ENCODE measurements at regions not wholly inside any gene's neighbourhood (a gene's known extent, or its start where the extent isn't known, plus 50 kb on each side); places are given as distances from the start of the nearest gene placed in this dataset.

DNA sequence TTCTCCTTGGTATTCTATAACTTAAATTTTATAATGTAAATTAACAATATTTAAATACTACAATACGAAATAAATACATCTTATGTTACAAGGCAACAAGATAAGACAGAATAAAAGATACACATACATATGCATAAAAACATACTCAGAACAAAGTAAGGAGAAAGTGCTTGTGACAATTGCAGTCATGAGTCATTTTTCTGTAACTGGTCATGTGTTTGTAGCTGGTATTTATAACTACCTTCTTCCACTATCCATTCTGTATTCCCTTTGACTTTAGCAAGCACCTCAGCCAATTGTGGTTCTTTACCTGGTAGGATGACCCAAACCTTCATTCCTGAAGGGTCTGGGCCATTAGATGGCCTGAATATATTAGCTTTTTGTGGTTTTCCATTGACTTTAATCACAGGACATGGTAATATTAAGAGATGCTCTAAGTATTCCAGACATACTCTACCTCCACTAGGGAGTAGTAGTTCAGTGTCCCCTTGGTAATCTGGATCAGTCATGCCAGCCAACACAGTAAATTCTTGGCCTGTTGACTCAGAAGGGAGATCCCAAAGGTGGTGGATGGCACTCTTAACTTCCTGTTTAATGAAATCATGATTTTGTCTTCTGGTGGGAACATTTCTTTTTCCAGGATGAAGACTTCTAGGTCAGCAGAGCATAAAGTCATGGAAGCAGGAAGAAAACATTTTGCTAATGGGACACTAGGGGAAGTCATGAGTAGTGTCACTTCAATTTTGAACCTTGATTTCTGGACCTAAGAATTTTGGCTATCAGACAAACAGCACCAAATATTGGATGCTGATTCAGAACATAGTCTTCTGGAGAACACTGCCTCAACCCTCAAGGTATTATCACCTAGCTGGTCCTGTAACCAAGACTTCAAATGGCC lies 733.7 kb upstream of the IGFBP3 start:
- intact Hi-C loops (cut with DNase I), result no loop called here
- H3K4me1 ChIP-seq, result no peaks in the 10 kb centered on the region
- H3K9me3 ChIP-seq, result no peaks in the 10 kb centered on the region
- H3K4me3 ChIP-seq (replicated peaks in 1 of 3), result no peak overlapping the region
- DNase-seq, result no peak
- no peaks in the 10 kb centered on the region for H3K27me3 ChIP-seq
- TF ChIP-seq POLR2A (IDR thresholded peaks at IDR 0.05), result no peak
- TF ChIP-seq, protein P1, sequence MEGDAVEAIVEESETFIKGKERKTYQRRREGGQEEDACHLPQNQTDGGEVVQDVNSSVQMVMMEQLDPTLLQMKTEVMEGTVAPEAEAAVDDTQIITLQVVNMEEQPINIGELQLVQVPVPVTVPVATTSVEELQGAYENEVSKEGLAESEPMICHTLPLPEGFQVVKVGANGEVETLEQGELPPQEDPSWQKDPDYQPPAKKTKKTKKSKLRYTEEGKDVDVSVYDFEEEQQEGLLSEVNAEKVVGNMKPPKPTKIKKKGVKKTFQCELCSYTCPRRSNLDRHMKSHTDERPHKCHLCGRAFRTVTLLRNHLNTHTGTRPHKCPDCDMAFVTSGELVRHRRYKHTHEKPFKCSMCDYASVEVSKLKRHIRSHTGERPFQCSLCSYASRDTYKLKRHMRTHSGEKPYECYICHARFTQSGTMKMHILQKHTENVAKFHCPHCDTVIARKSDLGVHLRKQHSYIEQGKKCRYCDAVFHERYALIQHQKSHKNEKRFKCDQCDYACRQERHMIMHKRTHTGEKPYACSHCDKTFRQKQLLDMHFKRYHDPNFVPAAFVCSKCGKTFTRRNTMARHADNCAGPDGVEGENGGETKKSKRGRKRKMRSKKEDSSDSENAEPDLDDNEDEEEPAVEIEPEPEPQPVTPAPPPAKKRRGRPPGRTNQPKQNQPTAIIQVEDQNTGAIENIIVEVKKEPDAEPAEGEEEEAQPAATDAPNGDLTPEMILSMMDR (IDR thresholded peaks at IDR 0.05), result no peak
- H3K27ac ChIP-seq, result no peak overlapping the region
- no peaks in the 10 kb centered on the region for H3K36me3 ChIP-seq
- WGBS, 2 donors, result 88 to 92% methylated on average over 1 of the region's 1 CpG

DNA sequence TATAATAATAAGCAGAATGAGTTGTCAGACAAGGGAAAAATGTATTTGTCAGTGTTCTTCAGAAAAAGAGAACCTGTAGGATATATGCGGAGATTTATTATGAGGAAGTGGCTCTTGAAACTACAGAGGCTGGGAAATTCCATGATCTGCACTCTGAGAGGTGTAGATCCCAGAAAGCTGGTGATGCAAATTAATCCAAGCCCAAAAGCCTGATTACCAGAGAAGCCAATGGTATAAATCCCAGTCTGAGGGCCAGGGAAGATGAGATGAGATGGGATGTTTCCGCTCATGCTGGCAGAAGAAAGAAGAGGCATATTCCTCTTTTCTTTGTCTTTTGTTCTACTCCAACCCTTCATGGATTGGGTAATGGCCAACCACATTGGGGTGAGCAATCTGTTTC lies 732.8 kb upstream of the IGFBP3 start:
- H3K27me3 ChIP-seq, result no peaks in the 10 kb centered on the region
- no peaks in the 10 kb centered on the region for H3K4me1 ChIP-seq
- no peaks in the 10 kb centered on the region for H3K9me3 ChIP-seq
- intact Hi-C loops (cut with DNase I), result no loop called here
- WGBS, 2 donors, result 48 to 83% methylated on average over 2 of the region's 2 CpGs
- H3K36me3 ChIP-seq, result no peaks in the 10 kb centered on the region
- TF ChIP-seq POLR2A (IDR thresholded peaks at IDR 0.05), result no peak
- TF ChIP-seq, protein P1 (IDR thresholded peaks at IDR 0.05), result no peak
- no peak for DNase-seq
- H3K4me3 ChIP-seq (replicated peaks in 1 of 3), result no peak overlapping the region
- H3K27ac ChIP-seq, result no peak overlapping the region

DNA sequence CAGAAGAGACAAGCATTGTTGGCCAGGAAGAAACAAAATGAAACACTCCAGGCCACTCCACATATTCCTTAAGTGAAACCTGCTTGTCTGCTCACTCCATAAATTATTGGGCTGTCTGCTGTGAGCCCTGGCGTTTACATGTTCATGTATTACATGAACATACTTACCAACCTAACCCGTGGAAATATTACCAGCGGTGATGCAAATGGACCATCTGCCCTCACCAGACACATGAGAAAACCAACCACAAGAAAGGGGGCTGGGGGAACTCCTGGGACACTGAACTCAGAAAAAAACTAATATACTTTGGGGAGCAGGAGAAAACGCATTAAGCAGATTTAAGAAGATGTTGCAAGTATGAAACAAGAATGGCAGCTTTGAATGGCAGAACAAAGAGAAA lies 731.2 kb upstream of the IGFBP3 start:
- Histone ChIP-seq H3K9me3 (no peaks in the 10 kb centered on the region), H3K4me3 (replicated peaks in 1 of 3) (no peak overlapping the region), H3K4me1 (no peaks in the 10 kb centered on the region), H3K27me3 (no peaks in the 10 kb centered on the region), H3K27ac (no peak overlapping the region), H3K36me3 (no peaks in the 10 kb centered on the region)
- no peak for DNase-seq
- 88 to 90% methylated on average over 4 of the region's 4 CpGs for WGBS, 2 donors
- intact Hi-C loops (cut with DNase I), result no loop called here
- TF ChIP-seq, protein P1 (IDR thresholded peaks at IDR 0.05), result no peak

DNA sequence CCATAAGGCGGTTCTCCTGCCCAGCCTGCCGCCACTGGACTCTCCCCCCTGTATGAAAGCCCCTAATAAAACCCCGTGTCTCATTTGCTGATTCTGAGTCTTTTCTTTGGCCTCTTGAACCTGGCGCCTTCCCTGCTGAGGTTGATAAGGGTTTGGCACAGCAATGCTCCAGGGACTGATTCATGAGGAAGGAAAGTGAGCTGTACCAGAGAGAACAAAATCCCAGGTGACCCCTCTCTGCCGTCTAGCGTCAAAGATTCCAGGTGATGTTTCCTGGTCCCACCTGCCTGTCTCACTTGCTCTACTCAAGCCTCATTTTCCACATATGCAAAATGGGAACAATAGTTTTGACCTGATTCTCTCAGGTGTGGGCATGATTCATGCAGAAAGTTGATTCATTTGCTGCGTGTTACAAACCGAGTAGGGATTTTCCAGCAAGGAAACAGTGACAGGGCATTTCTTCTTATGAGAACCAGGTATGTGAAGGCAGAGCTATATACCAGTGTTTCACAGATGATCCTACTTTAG lies 730.6 kb upstream of the IGFBP3 start:
- no peak for DNase-seq
- intact Hi-C loops (cut with DNase I), result no loop called here
- H3K36me3 ChIP-seq, result no peaks in the 10 kb centered on the region
- TF ChIP-seq, protein P1 (IDR thresholded peaks at IDR 0.05), result no peak
- no peak for TF ChIP-seq POLR2A (IDR thresholded peaks at IDR 0.05)
- H3K4me1 ChIP-seq, result no peaks in the 10 kb centered on the region
- H3K9me3 ChIP-seq, result no peaks in the 10 kb centered on the region
- no peak overlapping the region for H3K4me3 ChIP-seq (replicated peaks in 1 of 3)
- H3K27ac ChIP-seq, result no peak overlapping the region
- WGBS, 2 donors, result 87 to 94% methylated on average over 8 of the region's 8 CpGs
- no peaks in the 10 kb centered on the region for H3K27me3 ChIP-seq

DNA sequence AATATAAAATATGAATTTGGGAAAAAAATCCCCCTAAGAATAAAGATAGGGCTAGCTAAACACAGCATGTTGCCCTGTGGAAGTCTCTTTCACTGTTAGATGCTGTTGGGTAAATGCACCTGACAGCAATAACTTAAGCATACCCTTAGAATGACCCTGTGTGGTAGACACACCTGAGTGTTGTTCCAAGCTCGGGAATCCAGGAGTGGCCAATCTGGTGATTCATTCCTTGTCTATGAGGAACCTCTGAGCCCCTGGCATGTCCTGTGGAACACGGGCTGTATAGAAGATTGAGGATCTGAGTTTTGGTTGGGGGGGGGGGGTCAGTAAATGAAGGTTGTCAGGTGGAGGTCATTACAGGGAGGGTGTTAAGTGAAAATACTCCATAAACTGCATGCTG lies 730.0 kb upstream of the IGFBP3 start:
- 72 to 87% methylated on average over 2 of the region's 2 CpGs for WGBS, 2 donors
- H3K36me3 ChIP-seq, result no peaks in the 10 kb centered on the region
- TF ChIP-seq, protein P1 (IDR thresholded peaks at IDR 0.05), result no peak
- TF ChIP-seq POLR2A (IDR thresholded peaks at IDR 0.05), result no peak
- intact Hi-C loops (cut with DNase I), result no loop called here
- no peaks in the 10 kb centered on the region for H3K4me1 ChIP-seq
- H3K27ac ChIP-seq, result no peak overlapping the region
- no peaks in the 10 kb centered on the region for H3K9me3 ChIP-seq
- no peaks in the 10 kb centered on the region for H3K27me3 ChIP-seq
- no peak for DNase-seq
- H3K4me3 ChIP-seq (replicated peaks in 1 of 3), result no peak overlapping the region

Measured in thyroid gland (tissue), 4 donors.